ENCODE measurements at regions not wholly inside any gene's neighbourhood (a gene's known extent, or its start where the extent isn't known, plus 50 kb on each side); places are given as distances from the start of the nearest gene placed in this dataset.

DNA sequence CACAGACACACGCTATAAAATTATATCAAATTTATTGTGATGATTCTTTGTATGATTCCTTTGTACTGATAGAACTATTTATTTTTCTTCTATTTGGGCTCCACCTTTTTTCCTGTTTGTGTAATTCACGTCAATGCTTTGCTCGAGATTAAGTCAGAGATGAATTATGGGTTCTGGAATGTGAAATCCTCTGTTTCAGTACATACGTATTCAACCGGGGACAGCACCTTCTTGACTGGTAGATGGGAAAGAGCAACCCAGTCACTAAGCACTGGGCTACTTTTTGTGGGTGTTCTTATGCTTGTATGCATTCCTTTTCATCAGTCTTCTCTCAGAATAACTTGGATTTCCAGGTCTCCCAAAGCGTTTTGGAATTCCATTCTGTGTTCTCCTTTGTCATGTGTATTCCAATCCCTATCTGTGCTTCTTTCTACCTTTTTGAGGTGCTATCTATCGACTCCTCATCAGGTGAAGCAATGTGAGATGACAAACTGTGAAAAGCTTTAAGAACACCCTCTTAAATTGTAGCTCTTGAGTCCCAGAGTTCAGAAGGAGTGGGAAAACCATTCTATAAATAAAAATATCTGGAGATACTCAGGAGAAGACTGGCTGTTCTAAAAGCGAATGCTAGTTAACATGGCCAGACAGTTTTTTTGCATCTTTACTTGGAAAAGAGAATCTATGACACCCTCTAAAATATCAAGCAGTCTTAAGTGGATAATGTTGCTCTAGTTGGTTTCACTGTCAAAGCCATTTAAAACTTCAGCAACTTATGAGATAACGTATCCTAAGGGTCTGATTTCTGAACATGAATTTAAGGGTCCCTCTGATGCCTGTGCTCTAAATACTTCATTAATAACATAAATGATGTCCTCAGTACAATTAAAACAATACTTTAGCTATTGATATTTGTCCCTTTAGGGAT lies 197.7 kb upstream of the PREP start:
- TF ChIP-seq, protein P1, sequence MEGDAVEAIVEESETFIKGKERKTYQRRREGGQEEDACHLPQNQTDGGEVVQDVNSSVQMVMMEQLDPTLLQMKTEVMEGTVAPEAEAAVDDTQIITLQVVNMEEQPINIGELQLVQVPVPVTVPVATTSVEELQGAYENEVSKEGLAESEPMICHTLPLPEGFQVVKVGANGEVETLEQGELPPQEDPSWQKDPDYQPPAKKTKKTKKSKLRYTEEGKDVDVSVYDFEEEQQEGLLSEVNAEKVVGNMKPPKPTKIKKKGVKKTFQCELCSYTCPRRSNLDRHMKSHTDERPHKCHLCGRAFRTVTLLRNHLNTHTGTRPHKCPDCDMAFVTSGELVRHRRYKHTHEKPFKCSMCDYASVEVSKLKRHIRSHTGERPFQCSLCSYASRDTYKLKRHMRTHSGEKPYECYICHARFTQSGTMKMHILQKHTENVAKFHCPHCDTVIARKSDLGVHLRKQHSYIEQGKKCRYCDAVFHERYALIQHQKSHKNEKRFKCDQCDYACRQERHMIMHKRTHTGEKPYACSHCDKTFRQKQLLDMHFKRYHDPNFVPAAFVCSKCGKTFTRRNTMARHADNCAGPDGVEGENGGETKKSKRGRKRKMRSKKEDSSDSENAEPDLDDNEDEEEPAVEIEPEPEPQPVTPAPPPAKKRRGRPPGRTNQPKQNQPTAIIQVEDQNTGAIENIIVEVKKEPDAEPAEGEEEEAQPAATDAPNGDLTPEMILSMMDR (IDR thresholded peaks at IDR 0.05) = no peak
- no peak for TF ChIP-seq POLR2A (IDR thresholded peaks at IDR 0.05)

Data from transverse colon (tissue), 3 donors.